GM19397 (cell line): ENCODE measurements at regions not wholly inside any gene's neighbourhood (a gene's known extent, or its start where the extent isn't known, plus 50 kb on each side); places are given as distances from the start of the nearest gene placed in this dataset.
"Not testable (repeated sequence)": the region's sequence is repeated elsewhere in the genome, so short reads cannot be mapped to it uniquely, and the experiment has no call there.

Experiments
- ATAC-seq: cut with Tn5 transposase; IDR thresholded peaks from one replicate; pipeline ENCODE4 v1.9.1; 2021; ENCODE audit warnings: mild to moderate bottlenecking, moderate library complexity; ENCODE audit not compliant: unreplicated experiment

DNA sequence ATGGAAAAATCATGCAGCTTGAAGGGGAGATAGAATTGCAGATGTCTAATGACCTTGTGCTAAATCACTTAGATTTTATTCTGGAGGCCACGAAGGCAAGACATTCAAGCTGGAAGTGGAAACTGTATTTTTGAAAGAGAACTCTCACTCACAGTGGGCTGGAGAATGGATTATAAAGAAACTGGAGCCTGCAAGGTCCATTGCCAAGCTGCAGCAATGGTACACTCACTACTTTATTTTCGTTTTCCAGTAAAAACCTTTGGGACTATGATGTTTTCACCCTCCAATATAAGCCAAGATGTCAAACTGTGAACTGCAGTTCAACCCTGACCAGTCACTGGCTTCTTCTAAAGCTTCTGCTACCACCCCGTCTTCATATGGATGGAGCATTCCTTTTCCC lies 62.0 kb downstream of the SKIDA1 start:
- no peak for ATAC-seq

- ATAC-seq: no peak
These were observed 67.2 kb downstream of the SKIDA1 start for GRCh38 chr10:21458126-21458871.

DNA sequence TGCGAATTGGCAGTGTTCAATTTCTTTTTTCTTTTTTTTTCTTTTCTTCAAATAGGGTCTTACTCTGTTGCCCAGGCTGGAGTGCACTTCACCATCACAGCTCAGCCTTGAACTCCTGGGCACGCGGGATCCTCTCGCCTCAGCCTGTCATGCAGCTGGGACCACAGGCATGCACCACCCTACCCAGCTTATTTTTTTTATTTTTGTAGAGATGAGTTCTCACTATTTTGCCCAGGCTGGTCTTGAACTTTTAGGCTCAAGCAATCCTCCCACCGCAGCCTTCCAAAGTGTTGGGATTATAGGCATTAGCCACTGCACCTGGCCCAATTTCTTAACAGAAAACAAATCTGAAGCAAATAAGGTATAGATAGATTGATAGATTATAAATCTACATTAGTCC lies 69.3 kb downstream of the SKIDA1 start:
- no peak for ATAC-seq

DNA sequence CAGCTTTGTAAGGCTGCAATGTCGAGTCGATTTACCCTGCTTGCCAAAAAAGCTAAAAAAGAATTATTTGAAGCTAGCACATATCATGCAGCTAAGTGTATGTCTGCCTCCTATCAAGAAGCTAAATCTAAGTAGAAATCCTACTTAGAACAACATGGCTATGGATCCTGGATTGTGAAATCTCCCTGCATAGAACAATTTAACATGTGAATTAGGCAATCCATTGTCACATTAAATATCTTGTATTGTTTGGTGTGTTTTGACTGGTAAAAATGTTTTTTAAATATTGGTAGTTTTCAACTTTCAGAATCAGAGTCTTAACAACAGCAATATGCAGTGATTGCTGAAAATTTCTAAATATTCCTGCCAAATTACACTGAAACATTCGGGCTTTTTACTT lies 73.3 kb downstream of the SKIDA1 start:
- ATAC-seq: no peak

GRCh38 chr10:21449288-21449966 lies 76.1 kb downstream of the SKIDA1 start:
- no peak for ATAC-seq

DNA sequence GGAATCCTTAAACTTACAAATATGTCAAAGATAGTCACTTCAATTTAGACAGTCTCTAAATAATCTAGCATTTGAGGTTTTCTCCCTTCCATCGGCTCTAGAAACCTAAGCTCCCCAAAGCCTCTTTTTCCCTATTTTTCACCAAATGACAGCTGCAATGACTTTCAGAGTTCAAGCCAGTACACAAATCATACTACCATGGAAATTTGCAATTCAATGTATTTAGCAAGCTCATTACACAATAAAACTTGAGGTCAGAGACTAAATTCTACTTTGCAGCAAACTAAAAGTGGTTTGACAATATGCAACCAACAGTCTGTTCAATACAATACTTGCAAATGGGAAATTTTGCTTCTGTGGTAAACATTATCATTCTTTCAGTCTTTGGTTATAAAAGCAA lies 80.3 kb downstream of the SKIDA1 start:
- ATAC-seq: no peak

DNA sequence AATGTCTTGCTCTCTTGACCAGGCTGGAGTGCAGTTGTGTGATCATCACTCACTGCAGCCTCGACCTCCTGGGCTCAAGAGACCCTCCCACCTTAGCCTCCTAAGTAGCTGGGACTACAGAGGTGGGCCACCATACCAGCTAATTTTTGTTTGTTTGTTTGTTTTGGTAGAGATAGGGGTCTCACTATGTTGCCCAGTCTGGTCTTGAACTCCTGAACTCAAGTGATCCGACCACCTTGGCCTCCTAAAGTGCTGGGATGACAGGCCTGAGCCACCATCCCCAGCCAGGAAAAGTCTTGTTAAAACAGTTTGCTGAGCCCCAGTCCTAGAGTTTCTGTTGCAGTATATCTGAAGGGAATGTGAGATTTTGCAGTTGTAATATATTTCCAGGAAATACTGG lies 83.9 kb downstream of the SKIDA1 start:
- no peak for ATAC-seq

DNA sequence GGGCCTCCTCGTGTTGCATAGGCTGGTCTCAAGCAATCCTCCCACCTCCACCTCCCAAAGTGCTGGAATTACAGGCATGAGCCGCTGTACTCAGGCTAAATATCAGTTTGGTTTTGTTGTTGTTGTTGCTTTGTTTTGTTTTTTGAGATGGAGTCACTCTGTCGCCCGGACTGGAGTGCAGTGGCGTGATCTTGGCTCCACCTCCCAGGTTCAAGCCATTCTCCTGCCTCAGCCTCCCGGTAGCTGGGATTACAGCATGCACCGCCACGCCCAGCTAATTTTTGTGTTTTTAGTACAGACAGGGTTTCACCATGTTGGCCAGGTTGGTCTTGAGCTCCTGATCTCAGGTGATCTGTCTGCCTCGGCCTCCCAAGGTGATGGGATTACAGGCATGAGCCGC lies 86.6 kb downstream of the SKIDA1 start:
- not testable (repeated sequence) for ATAC-seq

GRCh38 chr10:21437770-21438382 lies 87.6 kb downstream of the SKIDA1 start:
- no peak for ATAC-seq

- ATAC-seq: no peak
These were observed 93.2 kb downstream of the SKIDA1 start for GRCh38 chr10:21432266-21432665.

- ATAC-seq: no peak
These were observed 93.7 kb downstream of the SKIDA1 start for GRCh38 chr10:21431799-21432198.

- ATAC-seq: no peak
These were observed 97.5 kb downstream of the SKIDA1 start for GRCh38 chr10:21427804-21428481.

DNA sequence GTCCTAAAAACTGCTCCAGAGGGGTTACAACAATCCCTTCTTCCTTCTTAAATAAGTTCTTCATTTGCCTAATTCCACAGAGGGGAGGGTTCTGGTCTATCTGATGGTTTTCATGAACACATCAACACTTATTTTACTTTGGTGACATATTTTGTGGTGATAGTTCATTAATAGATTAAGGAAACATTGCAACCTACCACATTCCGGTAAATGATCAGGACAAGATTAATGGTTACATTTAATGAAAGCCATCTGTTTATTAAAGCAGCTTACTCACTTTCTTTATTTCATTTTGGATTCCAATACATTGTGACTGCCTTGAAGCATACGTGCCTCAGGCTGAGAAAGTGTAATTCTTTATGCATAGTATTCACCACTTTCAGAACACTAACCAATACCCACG lies 101.0 kb downstream of the SKIDA1 start:
- ATAC-seq: no peak

GRCh38 chr10:21423850-21424249 lies 101.6 kb downstream of the SKIDA1 start:
- no peak for ATAC-seq

DNA sequence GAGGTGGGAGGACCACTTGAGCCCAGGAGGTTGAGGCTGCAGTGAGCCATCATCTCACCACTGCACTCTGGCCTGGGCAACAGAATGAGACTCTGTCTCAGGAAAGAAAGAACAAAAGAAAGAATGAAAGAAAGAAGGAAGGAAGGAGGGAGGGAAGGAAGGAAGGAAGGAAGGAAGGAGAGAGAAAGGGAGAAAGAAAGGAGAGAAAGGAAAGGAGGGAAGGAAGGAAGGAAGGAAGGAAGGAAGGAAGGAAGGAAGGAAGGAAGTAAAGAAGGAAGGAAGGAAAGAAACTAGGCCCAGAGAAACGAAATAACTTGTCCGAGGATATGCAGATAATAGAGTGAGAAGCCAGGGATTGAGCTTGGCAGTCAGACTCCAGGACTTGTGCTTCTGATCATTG lies 102.1 kb downstream of the SKIDA1 start:
- ATAC-seq: no peak

GRCh38 chr10:21421794-21422193 lies 103.7 kb downstream of the SKIDA1 start:
- ATAC-seq: no peak

- no peak for ATAC-seq
These were observed 104.5 kb downstream of the SKIDA1 start for GRCh38 chr10:21421016-21421415.

- ATAC-seq: not testable (repeated sequence)
These were observed 106.4 kb downstream of the SKIDA1 start for GRCh38 chr10:21418981-21419576.

DNA sequence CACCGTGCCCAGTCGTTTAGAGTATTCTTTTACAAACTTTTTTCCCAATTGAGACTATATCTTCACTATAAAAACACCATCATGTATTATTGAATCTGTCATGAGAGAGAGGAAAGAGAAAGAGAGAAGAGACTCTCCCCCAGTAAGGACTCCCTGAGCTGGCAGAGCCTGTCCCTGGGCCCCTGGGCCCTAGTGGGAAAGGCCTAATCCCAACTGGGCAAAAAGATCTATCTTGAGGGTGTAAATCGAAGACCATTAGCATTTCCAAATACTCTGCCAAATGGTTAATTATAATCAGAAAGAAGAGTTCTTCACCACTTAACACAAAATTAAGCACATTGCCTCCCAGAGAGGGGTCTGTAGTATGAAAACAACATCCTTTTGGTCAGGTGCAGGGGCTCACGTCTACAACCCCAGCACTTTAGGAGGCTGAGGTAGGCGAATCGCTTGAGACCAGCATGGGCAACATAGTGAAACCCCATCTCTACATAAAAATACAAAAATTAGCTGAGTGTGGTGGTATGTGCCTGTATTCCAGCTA lies 108.2 kb downstream of the SKIDA1 start:
- ATAC-seq: no peak

DNA sequence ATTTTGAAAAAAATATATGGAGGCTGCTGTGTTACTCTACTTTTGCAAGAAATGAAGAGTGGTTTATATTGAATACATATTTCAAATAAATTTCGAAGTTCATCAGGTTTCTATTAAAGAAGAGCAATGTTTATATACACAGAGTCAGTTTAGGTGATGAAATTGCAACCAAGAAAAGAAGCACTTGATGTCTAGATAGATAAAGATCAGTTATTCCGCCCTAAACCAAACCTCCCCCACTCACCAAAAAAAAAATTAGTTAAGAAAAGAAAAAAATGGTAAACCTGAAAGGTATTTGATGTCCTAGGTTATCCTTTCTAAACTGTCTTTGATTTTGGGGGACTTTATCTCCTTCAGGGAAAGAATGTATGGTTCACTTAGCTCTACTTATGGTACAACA lies 111.8 kb downstream of the SKIDA1 start:
- ATAC-seq: no peak

DNA sequence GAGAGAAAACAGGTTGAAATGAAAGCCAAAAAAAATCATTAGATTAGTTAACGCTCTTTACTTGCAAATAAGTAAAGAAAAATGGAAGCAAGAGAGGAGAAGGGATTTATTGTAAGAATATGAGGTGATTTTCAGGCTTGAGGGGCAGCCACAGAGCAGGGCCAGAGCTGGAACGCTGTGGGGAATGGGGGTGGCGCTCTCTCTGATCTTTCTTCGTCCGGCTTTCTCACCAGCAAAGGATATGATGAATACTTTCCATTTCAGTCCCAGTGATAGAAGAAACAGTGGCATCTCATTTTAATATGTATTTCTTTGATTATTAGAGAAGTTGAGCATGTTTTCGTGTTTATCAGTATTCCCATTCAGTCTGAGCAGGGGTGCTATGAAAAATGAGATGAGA lies 112.2 kb downstream of the SKIDA1 start:
- ATAC-seq: no peak
